HG03045 (cell line): ENCODE measurements at regions not wholly inside any gene's neighbourhood (a gene's known extent, or its start where the extent isn't known, plus 50 kb on each side); places are given as distances from the start of the nearest gene placed in this dataset.

Experiments
- ATAC-seq: cut with Tn5 transposase; IDR thresholded peaks from one replicate; pipeline ENCODE4 v1.9.1; 2021; ENCODE audit warnings: mild to moderate bottlenecking, moderate library complexity; ENCODE audit not compliant: unreplicated experiment

DNA sequence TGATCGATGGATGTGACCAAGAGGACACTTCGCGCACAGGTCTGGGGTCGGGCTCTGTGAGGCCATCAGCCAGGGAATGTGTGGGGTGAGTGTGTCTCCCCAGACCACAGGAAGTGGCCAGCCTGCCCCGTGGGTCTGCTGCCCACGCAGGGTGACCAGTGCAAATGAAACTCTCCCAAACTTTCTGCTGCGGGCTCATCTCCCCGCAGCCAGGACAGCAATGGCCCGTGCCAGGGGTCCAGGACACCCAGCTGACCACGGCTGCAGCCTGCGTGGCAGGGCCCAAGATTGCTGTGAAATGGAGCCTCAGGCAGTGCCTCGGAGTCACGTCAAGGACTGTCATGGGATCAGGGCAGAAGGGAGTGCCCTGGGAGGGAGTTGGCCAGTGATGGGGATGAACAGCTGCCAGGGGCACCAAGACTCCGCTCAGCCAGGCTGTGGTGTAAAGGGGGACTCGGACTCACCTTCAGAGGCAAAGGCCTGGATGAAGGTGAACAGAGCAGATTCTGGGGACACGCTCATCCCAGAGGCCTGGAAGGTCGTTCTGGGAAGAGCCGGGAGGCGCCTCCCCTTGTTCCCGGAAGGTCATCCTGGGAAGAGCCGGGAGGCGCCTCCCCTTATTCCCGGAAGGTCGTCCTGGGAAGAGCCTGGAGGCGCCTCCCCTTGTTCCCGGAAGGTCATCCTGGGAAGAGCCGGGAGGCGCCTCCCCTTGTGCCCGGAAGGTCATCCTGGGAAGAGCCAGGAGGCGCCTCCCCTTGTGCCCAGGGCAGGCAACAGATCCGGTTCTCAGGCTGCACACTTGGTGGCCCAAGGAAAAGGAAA, 252.6 kb downstream of the BRD1 start:
- ATAC-seq, result no peak

DNA sequence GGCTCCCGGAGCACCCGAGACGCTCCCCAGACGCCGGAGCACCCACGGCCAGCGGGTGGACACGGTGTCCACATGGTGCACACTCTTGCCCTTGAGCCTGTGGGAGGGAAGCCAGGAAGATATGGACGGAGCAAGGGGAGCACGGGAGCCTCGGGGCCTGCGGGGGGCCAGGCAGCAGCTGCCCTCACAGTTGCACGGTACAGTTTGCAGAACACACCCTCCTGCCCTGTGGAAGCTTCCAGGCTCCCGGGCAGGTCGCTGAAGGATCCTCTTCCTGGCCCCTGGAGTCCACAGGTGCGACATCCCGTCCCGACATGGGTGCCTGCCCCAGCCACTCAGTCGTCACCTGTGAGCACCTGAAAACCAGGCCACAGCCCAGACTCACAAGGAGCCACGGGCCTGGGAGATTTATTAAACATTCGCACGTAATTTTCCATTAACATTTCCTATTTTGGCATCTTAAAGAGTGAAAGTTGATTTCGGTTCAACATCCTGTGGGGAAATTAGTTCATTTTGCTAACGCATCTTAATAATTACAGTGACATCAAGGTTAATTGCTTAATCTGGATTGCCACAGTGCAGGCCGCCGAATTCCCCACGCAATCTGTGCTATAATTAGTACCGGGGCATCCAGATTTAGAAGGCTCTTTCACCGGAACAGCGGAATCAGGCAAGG, 253.3 kb downstream of the BRD1 start:
- no peak for ATAC-seq

DNA sequence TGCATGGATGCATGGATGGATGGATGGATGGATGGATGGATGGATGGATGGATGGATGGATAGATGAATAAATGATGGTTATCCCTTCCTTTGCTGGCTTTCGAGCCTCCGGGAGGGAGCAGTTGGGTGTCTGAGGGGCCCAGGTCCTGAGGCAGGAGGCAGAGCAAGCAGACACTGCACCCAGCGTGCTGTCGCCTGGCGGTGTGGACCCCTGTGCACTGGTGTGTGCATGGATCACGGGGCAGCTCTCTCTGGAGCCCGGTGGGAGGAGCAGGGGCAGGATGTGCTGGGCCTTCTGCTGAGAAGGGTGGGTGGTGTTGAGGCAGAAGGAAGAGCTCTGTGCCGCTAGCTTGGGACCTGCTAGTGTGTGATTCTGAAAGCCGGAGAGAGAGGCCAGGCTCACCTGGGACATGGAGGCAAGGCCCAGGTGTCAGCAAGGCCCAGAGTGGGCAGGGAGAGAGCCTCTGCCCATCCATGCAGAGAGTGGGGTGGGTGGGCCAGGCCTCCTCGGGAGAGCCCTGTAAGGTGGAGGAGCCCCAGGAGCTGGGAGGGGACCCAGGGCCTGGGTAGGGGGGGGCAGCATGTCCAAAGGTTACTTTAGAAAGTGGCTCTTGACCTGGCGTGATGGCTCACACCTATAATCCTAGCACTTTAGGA, 254.4 kb downstream of the BRD1 start:
- ATAC-seq, result no peak

DNA sequence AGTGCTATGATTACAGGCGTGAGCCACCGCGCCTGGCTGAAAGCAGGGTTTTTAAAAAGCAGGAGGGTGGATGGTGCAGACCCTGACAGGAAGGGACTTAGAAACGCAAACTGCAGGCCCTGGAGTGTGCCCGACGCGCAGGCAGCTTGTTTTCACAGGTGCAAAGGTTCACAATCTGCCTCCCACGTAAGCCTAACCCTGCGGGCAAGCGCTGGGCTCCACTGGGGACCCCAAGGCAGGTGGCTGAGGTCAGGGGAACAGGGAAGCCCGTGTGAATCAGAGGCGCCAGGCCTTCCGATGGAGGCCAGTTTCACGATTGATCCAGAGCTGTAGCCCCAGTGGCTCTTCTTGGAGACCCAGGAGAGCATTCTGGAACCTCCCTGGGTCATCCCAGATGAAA, 256.3 kb downstream of the BRD1 start:
- ATAC-seq, result no peak

DNA sequence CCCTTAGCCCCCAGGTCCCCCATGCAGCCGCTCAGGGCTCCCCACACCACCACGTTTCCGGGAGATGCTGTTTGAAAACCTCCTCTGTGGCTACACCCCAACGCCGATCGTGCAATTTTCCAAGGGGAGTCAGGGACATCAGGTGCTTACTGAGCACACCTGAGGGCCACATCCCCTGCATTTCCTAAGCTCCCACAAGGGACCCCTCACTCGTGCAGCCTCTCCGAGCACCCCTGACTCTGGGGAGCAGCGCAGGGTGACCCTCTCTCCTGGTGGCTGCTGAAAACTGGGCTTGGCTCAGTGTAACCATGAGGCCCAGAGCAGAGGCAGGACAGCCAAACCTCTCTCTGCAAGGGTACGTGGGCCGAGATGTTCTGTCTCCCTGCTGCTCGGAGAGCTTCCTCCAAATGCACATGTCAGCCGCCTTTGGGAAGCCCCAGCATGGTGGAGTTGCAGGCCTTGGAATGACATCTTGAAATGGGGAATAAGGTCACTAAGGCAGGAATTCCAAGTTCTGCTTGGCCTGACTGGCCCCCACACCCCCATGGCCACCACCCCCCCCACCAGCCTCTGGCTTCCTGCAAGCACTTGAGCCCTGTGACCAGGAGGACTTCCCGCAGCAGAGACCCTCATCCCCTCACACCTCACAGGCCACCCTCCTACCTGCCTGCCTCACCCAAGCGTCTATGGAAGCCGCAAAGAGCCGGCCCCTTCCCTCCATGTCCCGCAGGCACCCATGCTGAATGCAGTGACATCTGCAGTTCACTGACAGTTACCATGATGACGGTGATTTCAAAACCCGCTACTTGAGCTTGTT, 257.4 kb downstream of the BRD1 start:
- ATAC-seq, result no peak

DNA sequence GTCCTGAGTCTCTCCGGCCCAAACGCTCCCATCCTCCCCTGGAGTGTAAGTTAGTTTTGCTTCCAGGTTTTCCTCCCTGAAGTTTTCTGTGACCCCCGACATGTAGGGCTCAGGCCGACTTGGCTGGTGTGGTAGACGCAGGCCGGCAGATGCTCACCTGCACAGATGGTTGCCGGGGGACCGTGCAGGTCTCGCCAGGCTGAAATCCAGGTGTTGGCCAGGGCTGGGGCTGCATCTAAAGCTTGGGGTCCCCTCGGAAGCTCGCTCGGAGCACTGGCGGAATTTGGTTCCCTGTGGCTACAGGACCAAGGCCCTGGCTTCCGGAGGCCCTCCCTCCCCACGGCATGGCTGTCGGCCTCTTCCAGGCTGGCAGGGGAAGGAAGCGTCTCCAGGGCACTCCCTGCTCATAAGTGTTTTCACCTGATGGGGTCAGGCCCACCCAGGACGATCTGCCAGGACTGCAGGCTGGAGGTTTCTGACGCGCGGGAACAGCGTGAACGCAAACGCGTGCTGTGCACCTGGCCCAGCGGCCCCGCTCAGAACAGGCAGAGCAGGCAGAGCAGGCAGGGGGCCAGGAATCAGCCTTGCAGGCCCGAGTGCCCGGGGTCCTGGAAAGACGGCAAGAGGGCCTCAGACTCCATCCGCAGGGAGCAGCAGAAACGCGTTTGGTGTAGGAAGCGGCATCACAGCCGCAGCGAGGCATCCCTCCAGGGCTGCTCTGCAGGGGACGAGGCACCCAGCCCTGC, 258.2 kb downstream of the BRD1 start:
- no peak for ATAC-seq

DNA sequence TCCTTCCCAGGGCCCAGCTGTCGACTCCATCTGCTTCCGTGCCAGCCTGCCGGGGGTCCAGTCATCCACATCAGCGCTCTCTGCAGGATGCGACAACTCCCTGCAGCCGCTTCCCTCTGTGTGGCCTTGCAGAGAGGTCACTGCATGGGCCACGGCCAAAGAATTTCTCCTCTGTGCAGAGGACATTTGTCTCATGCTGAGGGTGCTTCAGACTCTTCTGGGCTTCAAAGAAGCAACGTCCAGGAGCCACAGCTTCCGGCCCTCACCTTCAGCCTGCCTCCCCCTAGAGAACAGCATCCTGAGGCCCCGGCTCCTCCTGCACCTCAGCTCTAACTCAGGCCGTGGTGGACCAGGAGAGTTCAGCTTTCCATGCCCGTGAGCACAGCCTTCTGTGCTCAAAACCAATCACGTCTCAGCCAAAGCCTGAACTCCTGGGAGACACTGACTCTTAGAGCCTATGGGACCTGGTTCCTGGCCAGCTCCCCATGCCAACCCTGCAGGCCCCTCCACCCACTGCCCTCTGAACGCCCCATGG, 258.9 kb downstream of the BRD1 start:
- ATAC-seq, result no peak

DNA sequence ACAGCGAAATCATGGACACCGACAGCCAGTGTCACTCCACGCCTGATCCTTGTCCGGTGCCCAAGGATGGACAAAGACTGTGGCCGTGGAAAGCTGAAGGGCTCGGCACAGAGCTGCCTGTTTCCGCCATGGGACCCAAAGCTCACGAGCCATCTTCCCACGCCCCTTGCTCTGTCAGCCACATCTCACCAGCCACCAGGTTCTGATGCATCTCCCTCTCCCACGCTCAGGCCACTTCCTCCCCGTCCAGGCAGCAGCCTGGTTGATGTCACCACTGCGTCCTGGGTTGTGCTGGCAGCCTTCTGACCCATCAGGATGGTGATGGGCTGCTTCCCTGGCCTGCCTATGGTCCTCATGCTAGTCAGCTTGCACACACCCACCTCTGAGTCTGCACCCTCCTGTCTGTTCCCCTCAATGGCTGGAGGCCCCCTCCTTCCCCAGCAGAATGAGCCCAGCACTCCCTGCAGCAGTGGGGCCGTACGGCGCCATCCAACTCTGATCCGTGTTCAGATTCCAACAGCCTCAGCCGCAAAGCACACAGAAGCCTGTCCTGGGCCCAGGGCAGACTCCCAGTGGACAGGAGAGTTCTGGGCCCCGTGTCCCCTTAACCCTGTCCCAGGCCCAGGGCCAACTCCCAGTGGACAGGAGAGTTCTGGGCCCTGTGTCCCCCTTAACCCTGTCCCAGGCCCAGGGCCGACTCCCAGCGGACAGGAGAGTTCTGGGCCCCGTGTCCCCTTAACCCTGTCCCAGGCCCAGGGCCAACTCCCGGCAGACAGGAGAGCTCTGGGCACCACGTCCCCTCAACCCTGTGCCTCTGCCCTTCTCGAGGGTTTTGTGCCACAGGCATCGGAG, 259.5 kb downstream of the BRD1 start:
- no peak for ATAC-seq

DNA sequence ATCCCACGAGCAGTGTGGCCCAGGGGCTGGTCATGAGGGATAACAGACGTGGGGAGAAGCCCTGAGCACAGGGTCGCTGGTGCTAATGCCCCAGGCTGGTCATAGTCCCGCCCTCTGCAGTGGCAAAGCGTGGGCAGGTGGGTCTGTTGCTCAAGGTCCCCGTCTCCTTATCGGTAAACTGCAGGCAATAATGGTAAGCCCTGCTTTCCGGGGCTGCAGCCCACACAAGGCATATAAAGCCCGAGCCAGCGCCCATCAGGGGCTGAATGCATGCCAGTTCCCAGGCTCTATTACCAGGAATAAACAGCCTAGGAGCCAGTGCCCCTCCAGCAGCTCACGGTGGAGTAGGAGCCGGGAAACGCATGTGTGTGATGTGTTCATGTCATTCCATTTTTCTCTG, 261.0 kb downstream of the BRD1 start:
- ATAC-seq, result no peak

DNA sequence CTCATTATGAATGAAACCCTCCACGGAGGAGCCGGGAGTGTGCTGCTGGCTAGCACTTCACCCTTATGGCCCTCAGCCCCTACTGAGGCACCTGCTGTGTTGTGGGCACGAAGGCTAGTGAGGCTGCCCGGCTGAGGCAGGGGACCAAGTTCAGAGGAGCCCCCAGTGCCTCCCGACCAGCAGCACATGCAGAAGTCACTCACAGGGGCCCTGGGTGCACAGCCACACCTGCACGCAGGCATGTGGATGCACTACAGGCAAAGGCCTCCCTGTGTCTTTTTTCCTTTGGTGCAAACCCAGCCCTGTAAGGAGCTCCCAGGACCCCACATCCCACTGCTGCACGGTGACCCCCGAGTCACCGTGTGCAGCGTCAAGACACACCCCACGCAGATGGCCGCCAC, 261.5 kb downstream of the BRD1 start:
- no peak for ATAC-seq

DNA sequence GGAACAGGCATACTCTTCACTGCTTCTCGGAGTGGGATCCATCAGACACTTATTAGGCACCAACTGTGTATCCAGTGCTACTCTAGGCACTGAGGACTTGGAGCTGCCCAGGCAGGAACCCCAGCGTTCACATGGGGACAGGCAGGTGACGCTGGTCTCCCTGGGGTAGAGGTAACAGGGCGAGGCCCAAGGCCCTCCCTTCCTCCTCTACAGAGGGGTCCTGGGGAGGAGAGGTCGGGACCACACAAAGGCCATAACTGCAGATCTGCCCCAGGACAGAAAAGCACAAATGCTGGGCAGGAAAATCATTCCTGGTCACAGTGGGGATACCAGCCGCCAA, 262.2 kb downstream of the BRD1 start:
- no peak for ATAC-seq

DNA sequence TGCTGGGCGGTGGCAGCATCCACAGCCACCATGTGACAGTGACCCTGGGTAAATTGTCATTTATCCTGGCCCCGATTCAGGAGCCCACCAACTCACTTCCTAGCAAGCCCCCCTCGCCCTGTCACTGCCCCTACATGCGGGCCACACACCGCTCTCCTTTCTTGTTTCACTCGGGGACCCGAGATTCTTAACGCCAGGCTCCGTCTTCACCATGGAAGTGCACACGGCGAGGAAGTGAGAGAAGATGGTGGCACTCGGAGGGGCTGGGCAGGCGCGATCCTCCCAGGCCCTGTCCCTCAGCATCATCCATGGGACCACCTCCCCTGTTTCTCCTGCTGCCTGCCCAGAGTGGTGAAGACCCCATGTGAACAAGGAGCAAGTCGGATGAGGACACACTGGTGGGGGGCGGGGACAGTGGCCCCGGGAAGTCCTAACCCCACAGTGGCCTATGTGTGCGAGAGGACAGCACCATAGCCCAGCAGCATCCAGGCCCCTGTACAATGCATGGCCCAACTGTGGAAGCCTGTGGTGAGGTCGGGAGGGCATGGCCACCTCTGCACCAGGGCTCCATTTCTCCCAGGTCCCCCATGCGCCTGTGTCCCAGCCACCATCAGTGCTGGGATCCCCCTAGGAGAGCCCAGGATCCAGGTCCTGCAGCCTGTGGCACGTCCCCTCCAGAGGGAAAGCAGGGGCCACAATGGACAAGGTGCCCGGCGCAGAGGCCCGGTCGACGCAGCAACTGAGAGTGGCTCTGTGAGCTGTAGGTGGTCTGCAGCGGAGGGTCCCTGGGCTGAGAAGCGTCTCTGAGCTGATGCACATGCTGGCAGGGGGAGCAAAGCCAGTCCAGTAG, 262.8 kb downstream of the BRD1 start:
- no peak for ATAC-seq

DNA sequence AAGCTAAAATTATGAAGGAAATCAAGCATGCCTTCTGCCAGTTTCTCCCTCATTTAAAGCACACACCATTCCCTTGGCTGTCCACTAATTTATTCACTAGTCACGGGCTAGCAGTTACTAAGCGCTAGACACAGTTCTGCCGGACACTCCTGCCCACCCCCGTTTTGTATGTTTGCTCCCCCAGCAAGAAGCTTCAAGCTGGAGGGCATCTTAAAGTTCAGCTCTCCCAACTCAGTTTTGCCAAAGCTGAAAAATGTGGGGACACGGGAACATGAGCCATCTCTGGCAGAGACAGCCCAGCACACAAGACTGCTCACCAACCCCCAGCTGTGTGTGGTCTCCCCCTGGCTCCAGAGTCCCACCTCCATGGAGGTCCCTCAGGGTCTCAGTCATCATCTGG, 263.6 kb downstream of the BRD1 start:
- ATAC-seq, result no peak

DNA sequence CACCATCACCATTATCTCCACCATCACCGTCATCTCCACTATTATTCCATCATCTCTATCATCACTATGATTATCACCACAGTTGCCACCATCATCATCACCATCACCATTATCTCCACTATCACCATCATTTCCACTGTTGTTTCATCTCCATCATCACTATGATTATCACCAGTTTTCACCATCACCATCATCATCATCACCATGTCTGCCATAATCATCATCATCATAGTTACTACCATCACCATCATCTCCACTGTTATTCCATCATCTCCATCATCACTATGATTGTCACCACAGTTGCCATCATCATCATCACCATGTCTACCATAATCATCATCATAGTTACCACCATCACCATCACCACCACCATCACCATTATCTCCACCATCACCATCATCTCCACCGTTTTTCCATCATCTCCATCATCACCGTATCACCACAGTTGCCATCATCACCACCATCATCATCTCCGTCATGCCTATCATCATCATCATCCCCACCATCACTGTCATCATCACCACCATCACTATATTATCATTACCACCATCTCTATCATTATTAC, 264.9 kb downstream of the BRD1 start:
- no peak for ATAC-seq

DNA sequence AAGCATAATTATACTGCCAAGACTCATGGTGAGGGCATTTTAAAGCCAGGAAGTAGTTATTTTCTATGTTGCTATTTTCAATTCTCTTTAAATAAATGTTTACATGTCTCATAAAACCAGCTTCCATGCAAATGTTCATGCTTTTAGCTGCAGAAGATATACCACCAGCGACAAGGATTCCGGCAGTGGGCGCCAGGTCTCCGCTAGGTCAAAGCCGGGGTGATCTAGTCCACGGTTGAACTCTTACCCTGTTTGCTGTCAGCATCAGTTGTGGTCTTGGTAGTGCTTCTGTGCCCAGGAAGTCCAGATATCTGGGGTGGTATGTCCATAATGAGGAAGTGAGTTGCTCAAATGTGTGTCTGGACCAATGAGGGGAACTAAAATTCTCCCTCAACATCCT, 265.7 kb downstream of the BRD1 start:
- no peak for ATAC-seq

DNA sequence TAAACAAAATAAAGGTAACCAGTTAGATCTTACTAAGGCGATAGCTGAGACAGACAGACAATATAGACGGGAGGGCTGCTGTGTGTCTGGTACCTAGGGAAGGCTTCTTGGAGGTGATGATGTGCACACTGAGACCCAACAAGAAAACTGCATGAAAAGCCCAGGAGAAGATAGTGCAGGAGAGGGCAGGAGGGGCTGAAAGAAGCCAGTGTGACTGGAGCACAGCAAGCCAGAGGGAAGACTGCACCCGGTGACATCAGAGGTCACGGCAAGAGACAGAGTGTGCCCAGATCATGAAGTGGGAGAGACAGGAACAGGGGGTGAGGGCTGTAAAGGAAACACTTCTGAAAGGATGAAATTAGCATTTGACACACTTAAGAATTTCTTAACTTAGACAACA, 266.3 kb downstream of the BRD1 start:
- ATAC-seq, result no peak

DNA sequence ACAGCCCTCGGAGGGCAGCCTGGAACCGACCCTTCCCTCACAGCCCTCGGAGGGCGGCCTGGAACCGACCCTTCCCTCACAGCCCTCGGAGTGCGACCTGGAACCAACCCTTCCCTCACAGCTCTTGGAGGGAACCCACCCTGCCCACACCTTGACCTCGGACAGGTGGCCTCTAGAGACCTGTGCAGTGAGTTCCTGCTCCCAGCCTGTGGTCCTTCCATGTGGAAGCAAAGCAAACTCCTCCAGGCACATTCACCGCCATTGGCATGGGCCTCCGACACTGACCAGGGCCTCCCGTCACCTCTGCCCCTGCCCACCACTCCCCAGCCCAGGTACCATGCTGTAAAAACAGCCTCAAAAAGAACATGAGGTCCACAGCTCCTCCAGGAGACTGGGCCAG, 272.1 kb downstream of the BRD1 start:
- no peak for ATAC-seq

DNA sequence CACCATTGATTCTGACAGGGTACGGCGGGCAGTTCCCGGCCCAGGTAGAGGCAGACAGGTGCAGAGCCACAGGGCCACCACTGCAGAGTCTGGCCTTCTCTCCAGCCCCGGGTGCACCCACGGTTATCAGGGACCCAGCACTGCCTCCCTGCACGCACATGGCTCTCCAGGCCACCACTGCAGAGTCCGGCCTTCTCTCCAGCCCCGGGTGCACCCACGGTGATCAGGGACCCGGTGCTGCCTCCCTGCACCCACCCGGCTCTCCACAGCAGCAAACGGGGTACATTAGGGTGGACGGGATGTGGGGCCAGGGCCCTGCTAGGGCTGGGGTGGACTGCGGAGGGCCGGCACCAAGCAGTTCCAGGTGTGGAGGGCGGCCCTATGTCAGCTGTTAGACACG, 272.9 kb downstream of the BRD1 start:
- no peak for ATAC-seq
